ENCODE measurements at regions not wholly inside any gene's neighbourhood (a gene's known extent, or its start where the extent isn't known, plus 50 kb on each side); places are given as distances from the start of the nearest gene placed in this dataset.

GRCh38 chr2:183253441-183254130, 129.3 kb downstream of the NUP35 start (continued):
- TF ChIP-seq ZNF462 (CRISPR knock-in tag; IDR thresholded peaks at IDR 0.05), result no peak
- no peak for TF ChIP-seq ZNF331 (CRISPR knock-in tag; IDR thresholded peaks at IDR 0.05; ENCODE audit: low read depth)
- TF ChIP-seq EZH2phosphoT487 (IDR thresholded peaks at IDR 0.05; ENCODE audit: unreplicated experiment), result no peak
- no peak for TF ChIP-seq CREB1 (CRISPR knock-in tag; IDR thresholded peaks at IDR 0.05; ENCODE audit: low read depth)
- no peak for TF ChIP-seq STAT1 (IDR thresholded peaks at IDR 0.05; ENCODE audit: unreplicated experiment)

GRCh38 chr2:183255411-183255810, 131.2 kb downstream of the NUP35 start:
- Histone ChIP-seq H3K4me1 (ENCODE audit: insufficient read depth) (no peaks in the 10 kb centered on the region), H3K4me2 (no peak overlapping the region), H3K9me2 (ENCODE audit: insufficient read depth) (no peaks in the 10 kb centered on the region), H3K79me2 (replicated peaks; ENCODE audit: insufficient read depth) (no peaks in the 10 kb centered on the region), H4K20me1 (replicated peaks; ENCODE audit: insufficient read depth) (no peaks in the 10 kb centered on the region), H3K36me3 (ENCODE audit: insufficient read depth) (no peaks in the 10 kb centered on the region), H3K4me3 (no peak overlapping the region), H3K27me3 (ENCODE audit: insufficient read depth) (no peaks in the 10 kb centered on the region), H2AFZ (no peak overlapping the region), H3F3A (replicated peaks; ENCODE audit: low read depth) (no peaks in the 10 kb centered on the region), H3K27ac (ENCODE audit: low read depth) (no peak overlapping the region)
- H3K4me1 Mint-ChIP-seq, result peaks cover 11% of the 10 kb centered on the region
- H3K9me3 Mint-ChIP-seq, result no peaks in the 10 kb centered on the region
- H3K27me3 Mint-ChIP-seq (ENCODE audit: insufficient read depth, low read depth, poor library complexity), result peaks cover 3% of the 10 kb centered on the region
- no peaks in the 10 kb centered on the region for H3K36me3 Mint-ChIP-seq (ENCODE audit: low read depth)
- H3K27ac Mint-ChIP-seq, result no peak overlapping the region
- no peak overlapping the region for H3K4me3 Mint-ChIP-seq
- ATAC-seq (no peak), DNase-seq (ENCODE audit: low spot score) (no peak)
- TF ChIP-seq STAT1 (IDR thresholded peaks at IDR 0.05; ENCODE audit: unreplicated experiment) (no peak), NANOG (IDR thresholded peaks at IDR 0.05; ENCODE audit: borderline replicate concordance) (no peak), EZH2 (IDR thresholded peaks at IDR 0.05; ENCODE audit: low read depth, unreplicated experiment) (no peak), ZNF462 (CRISPR knock-in tag; IDR thresholded peaks at IDR 0.05) (no peak), ZNF114 (CRISPR knock-in tag; IDR thresholded peaks at IDR 0.05) (no peak)
- TF ChIP-seq, protein P1, sequence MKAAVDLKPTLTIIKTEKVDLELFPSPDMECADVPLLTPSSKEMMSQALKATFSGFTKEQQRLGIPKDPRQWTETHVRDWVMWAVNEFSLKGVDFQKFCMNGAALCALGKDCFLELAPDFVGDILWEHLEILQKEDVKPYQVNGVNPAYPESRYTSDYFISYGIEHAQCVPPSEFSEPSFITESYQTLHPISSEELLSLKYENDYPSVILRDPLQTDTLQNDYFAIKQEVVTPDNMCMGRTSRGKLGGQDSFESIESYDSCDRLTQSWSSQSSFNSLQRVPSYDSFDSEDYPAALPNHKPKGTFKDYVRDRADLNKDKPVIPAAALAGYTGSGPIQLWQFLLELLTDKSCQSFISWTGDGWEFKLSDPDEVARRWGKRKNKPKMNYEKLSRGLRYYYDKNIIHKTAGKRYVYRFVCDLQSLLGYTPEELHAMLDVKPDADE (IDR thresholded peaks at IDR 0.05), result no peak

Measured in GM23338 (cell line).